Prostate gland (tissue), 2 donors: ENCODE measurements at regions not wholly inside any gene's neighbourhood (a gene's known extent, or its start where the extent isn't known, plus 50 kb on each side); places are given as distances from the start of the nearest gene placed in this dataset.

Experiments used
- POLR2A ChIP-seq: fragments of 450-650 bp; IDR thresholded peaks from one replicate; pipeline ENCODE4 v1.6.1; 2016; ENCODE audit warnings: antibody characterized with exemption, mild to moderate bottlenecking
- POLR2AphosphoS5 ChIP-seq: sonication (generic); formaldehyde crosslinking; IDR thresholded peaks from one replicate; pipeline ENCODE4 v1.6.1; 2017; ENCODE audit warnings: antibody characterized with exemption
- TF ChIP-seq, protein P1 (sequence below), 4 experiments: fragments of 200-600 bp in 2 of 4; fragments of 450-650 bp in 2 of 4; sonication (generic) in 2 of 4; IDR thresholded peaks; 1 replicate in 3 of 4; 2 replicates in 1 of 4; pipeline ENCODE4 v1.5.1; 2016 to 2019; ENCODE audit warnings: antibody characterized with exemption in 4 of 4, mild to moderate bottlenecking in 2 of 4, moderate library complexity in 2 of 4

DNA sequence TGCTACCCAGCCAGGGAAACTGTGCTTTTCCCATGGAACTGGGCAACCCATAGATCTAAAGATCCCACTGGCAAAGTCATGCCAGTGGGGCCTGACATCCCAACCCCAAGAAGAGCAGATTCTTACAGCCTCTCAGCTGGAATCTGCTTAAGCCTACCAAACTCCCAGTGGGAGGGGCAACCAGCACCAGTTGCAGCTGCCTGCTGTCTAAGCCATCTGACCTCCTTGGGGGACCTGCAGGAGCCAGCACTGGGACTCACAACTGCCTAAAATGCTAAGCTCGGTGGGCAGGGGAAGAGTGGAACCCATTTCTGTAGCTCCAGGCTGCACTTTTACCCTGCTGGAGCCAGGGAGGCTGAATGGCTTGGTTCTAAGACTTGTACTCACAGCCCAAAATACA, 770.7 kb upstream of the SLC8A1 start:
- TF ChIP-seq POLR2A = no peak
- TF ChIP-seq, protein P1, sequence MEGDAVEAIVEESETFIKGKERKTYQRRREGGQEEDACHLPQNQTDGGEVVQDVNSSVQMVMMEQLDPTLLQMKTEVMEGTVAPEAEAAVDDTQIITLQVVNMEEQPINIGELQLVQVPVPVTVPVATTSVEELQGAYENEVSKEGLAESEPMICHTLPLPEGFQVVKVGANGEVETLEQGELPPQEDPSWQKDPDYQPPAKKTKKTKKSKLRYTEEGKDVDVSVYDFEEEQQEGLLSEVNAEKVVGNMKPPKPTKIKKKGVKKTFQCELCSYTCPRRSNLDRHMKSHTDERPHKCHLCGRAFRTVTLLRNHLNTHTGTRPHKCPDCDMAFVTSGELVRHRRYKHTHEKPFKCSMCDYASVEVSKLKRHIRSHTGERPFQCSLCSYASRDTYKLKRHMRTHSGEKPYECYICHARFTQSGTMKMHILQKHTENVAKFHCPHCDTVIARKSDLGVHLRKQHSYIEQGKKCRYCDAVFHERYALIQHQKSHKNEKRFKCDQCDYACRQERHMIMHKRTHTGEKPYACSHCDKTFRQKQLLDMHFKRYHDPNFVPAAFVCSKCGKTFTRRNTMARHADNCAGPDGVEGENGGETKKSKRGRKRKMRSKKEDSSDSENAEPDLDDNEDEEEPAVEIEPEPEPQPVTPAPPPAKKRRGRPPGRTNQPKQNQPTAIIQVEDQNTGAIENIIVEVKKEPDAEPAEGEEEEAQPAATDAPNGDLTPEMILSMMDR (IDR thresholded peaks at IDR 0.05) = no peak
- no peak for TF ChIP-seq POLR2AphosphoS5
